ENCODE measurements at regions not wholly inside any gene's neighbourhood (a gene's known extent, or its start where the extent isn't known, plus 50 kb on each side); places are given as distances from the start of the nearest gene placed in this dataset.

DNA sequence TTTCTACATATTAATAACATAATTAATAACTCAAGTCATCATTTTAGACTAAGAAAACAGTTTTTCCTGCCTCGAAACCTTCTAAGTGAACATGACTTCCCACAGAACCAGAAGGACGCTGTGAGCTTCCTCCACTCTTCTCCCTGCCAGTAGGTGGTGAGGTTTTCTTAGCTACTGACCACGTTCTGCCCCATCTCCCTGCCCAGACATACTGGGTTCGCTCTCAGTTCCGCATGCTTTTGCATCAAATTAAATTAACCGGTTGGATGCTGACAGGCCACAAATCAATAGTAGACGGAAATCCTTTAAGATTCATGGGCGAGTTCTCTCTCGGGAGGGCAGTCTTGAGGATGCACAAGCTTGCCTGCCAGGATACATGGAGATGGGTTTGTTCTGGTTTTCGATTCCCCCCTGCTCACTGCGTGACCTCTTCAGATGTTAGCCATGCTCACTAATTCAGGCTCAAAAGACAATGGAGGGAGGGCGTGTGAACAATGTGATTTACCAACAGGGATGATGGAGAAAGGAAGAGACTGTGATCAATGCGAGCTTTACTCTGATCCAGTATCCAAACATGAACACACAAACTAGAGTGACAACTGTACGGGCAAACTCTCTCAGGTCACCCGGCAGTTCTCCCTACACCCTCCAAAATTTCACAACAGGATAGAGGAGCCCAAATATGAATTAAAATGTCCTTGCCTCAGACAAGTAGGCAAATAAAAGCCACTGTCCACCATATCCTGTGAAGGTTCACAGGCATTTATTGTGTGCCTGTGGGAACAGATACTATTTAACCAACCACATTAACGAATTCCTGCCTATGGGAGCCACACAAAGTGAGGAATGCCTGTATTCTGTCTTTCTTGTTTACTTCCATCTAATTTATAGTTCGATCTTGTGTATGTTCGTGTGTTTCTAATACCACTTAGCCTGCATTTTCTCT, 375.7 kb downstream of the EIPR1 start:
- H3K36me3 ChIP-seq: no peaks in the 10 kb centered on the region
- H3K9me3 ChIP-seq: no peaks in the 10 kb centered on the region
- no peak for DNase-seq
- TF ChIP-seq, protein P1, sequence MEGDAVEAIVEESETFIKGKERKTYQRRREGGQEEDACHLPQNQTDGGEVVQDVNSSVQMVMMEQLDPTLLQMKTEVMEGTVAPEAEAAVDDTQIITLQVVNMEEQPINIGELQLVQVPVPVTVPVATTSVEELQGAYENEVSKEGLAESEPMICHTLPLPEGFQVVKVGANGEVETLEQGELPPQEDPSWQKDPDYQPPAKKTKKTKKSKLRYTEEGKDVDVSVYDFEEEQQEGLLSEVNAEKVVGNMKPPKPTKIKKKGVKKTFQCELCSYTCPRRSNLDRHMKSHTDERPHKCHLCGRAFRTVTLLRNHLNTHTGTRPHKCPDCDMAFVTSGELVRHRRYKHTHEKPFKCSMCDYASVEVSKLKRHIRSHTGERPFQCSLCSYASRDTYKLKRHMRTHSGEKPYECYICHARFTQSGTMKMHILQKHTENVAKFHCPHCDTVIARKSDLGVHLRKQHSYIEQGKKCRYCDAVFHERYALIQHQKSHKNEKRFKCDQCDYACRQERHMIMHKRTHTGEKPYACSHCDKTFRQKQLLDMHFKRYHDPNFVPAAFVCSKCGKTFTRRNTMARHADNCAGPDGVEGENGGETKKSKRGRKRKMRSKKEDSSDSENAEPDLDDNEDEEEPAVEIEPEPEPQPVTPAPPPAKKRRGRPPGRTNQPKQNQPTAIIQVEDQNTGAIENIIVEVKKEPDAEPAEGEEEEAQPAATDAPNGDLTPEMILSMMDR (IDR thresholded peaks at IDR 0.05): no peak
- no peak for TF ChIP-seq POLR2A (IDR thresholded peaks at IDR 0.05)
- H3K27me3 ChIP-seq: no peaks in the 10 kb centered on the region
- H3K4me3 ChIP-seq: no peak overlapping the region
- no peaks in the 10 kb centered on the region for H3K4me1 ChIP-seq
- H3K27ac ChIP-seq: no peak overlapping the region
- intact Hi-C loops (cut with DNase I; ENCODE audit: low total_unique reads): no loop called here

DNA sequence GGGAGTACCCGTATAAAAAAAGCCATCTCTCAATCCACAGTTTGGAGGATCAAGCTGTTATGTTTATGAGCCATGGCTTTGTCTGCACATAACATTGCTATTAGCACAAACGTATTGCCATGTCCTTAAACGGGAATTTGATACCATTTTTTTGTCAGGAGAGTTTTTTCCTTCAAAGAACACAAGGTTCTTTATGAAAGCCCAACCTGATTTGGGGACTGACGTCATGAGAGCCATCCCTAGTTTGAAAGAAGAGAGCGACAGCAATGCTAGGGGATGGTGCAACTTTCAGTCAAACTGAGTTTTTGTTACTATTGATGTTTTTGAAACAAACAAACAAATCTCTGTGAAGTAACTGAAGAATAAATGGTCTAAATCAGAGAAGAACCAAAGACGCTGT, 376.6 kb downstream of the EIPR1 start:
- no peaks in the 10 kb centered on the region for H3K36me3 ChIP-seq
- no peak overlapping the region for H3K27ac ChIP-seq
- no peak for TF ChIP-seq POLR2A (IDR thresholded peaks at IDR 0.05)
- TF ChIP-seq, protein P1 (IDR thresholded peaks at IDR 0.05): no peak
- DNase-seq: no peak
- H3K27me3 ChIP-seq: no peaks in the 10 kb centered on the region
- intact Hi-C loops (cut with DNase I; ENCODE audit: low total_unique reads): no loop called here
- H3K4me3 ChIP-seq: no peak overlapping the region
- no peaks in the 10 kb centered on the region for H3K4me1 ChIP-seq
- H3K9me3 ChIP-seq: no peaks in the 10 kb centered on the region

DNA sequence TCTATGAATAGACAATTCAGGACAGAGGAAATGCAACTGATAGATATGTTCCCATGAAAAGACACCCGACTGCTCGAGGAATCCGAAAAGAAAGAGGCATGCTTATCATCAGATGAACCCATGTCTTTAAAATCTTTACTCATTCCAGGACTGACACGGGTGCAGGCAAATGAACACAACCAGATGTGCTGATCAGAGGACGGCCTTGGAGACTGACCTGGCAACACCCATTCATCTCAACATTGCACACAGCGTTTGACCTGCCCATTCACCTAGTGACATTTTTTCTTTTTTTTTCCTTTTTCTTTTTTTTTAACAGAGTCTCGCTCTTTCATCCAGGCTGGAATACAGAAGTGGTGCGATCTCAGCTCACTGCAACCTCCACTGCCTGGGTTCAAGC, 377.5 kb downstream of the EIPR1 start:
- Histone ChIP-seq H3K36me3 (no peaks in the 10 kb centered on the region), H3K27me3 (no peaks in the 10 kb centered on the region), H3K9me3 (no peaks in the 10 kb centered on the region), H3K27ac (no peak overlapping the region), H3K4me1 (no peaks in the 10 kb centered on the region), H3K4me3 (no peak overlapping the region)
- intact Hi-C loops (cut with DNase I; ENCODE audit: low total_unique reads): no loop called here
- TF ChIP-seq POLR2A (IDR thresholded peaks at IDR 0.05): no peak
- TF ChIP-seq, protein P1 (IDR thresholded peaks at IDR 0.05): no peak
- no peak for DNase-seq

DNA sequence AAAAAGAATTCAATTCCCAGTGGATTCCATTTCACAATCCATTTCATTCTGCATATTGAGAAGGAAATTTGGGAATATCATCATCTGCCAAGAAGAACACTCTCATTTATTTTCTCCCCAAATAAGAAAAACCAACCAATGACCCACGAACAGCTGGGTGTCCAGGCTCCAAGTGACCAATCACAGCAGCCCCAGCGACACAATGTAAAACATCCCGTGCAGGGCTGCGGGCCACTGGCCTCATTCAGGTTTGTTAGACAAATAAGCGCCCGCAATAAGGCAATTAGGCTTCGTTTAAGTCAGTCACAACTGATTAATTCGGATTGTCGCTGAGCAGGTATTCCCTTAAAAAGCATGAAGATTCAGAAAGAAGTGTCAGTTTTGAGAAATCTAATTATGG, 378.6 kb downstream of the EIPR1 start:
- DNase-seq: no peak
- intact Hi-C loops (cut with DNase I; ENCODE audit: low total_unique reads): no loop called here
- no peaks in the 10 kb centered on the region for H3K27me3 ChIP-seq
- no peak overlapping the region for H3K27ac ChIP-seq
- H3K36me3 ChIP-seq: no peaks in the 10 kb centered on the region
- no peak for TF ChIP-seq POLR2A (IDR thresholded peaks at IDR 0.05)
- TF ChIP-seq, protein P1 (IDR thresholded peaks at IDR 0.05): no peak
- no peaks in the 10 kb centered on the region for H3K9me3 ChIP-seq
- H3K4me3 ChIP-seq: no peak overlapping the region
- H3K4me1 ChIP-seq: no peaks in the 10 kb centered on the region

DNA sequence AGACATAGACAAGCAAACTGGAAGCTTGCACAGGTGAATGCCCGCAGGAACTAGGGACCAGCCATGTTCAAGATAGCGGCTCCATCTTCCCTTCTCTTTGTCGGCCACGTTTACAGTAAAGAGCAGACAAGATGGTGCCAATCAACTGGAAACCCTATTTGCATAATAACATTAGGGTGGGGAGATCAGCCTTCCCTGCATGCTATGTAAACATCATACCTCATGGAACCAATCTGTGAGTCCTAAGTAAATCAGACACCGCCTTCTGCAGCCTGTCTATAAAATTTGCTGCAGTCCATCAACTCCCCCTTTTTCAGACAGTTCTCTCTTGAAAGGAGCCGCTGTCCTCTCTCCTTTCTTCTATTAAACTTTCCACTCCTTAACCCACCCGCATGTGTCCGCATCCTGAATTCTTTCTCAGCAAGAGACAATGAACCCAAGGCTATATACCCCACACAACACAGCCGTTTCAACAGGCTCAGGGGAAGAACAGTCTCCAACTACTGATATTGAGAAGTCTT, 384.4 kb downstream of the EIPR1 start:
- Histone ChIP-seq H3K4me1 (no peaks in the 10 kb centered on the region), H3K36me3 (no peaks in the 10 kb centered on the region), H3K27ac (no peak overlapping the region), H3K4me3 (no peak overlapping the region), H3K9me3 (no peaks in the 10 kb centered on the region), H3K27me3 (no peaks in the 10 kb centered on the region)
- DNase-seq: no peak
- intact Hi-C loops (cut with DNase I; ENCODE audit: low total_unique reads): no loop called here
- TF ChIP-seq POLR2A (IDR thresholded peaks at IDR 0.05): no peak
- TF ChIP-seq, protein P1 (IDR thresholded peaks at IDR 0.05): no peak

Data from uterus (tissue), 3 donors.